Astrocyte of the spinal cord (primary cell): ENCODE measurements at regions not wholly inside any gene's neighbourhood (a gene's known extent, or its start where the extent isn't known, plus 50 kb on each side); places are given as distances from the start of the nearest gene placed in this dataset.

ENCODE experiments used
- DNase-seq: peaks from one replicate; pipeline ENCODE4 v3.0.0; 2011; ENCODE audit warnings: low read depth, low spot score
- H3K4me3 ChIP-seq: 2 replicates; pipeline ENCODE4 v1.5.1; 2011; ENCODE audit warnings: low read depth, mild to moderate bottlenecking, low read length, moderate library complexity
- in situ Hi-C: cut with HindIII; loops from 2 replicates; pipeline ENCODE4 v1.10.0; 2017; ENCODE audit warnings: low sequenced_read_pairs
- TF ChIP-seq, protein P1 (sequence below): IDR thresholded peaks from 2 replicates; pipeline ENCODE4 v1.5.1; 2012; ENCODE audit warnings: low read depth, mild to moderate bottlenecking, low read length, inconsistent platforms

DNA sequence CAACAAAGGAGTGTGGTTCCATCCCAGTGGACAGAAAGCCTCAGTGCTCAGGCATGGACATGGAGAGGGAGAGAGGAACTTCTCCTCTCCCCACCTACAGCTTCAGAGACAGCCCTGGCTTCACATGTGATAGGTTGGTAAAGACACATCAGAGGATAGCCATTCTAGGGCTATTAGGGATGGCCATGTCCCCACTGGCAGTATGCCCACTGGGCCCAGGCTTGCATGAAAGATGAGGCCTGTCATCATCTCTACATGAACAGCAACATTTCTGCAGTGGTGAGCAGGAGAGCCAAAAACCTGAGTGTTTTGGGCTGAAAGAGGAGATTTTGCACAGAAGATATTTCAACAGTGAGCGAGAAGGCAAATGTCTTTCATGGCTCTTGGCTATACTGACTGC is 517.2 kb downstream of the NR4A2 start:
- H3K4me3 ChIP-seq, result no peak overlapping the region
- TF ChIP-seq, protein P1, sequence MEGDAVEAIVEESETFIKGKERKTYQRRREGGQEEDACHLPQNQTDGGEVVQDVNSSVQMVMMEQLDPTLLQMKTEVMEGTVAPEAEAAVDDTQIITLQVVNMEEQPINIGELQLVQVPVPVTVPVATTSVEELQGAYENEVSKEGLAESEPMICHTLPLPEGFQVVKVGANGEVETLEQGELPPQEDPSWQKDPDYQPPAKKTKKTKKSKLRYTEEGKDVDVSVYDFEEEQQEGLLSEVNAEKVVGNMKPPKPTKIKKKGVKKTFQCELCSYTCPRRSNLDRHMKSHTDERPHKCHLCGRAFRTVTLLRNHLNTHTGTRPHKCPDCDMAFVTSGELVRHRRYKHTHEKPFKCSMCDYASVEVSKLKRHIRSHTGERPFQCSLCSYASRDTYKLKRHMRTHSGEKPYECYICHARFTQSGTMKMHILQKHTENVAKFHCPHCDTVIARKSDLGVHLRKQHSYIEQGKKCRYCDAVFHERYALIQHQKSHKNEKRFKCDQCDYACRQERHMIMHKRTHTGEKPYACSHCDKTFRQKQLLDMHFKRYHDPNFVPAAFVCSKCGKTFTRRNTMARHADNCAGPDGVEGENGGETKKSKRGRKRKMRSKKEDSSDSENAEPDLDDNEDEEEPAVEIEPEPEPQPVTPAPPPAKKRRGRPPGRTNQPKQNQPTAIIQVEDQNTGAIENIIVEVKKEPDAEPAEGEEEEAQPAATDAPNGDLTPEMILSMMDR, result no peak
- in situ Hi-C loops, result no loop called here
- no peak for DNase-seq

DNA sequence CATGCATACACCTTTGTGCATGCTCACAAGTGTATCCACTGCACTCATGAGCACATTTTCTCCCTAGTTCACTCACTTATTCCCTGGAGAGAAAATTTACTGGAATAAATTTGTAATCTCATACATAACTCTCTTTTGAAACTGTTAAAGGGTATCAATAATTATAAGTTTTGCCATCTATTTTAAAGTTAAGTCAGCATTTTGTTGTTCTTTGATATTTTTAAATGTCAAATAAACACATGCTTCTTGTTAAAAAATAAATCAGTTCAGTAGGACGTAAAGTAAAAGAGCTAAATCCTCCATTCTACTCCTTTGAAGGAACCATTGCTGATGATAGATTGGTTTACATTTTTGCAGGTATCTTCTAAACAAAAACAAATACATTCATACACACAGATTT is 522.1 kb downstream of the NR4A2 start:
- in situ Hi-C loops, result no loop called here
- TF ChIP-seq, protein P1, result no peak
- DNase-seq, result no peak
- no peak overlapping the region for H3K4me3 ChIP-seq

DNA sequence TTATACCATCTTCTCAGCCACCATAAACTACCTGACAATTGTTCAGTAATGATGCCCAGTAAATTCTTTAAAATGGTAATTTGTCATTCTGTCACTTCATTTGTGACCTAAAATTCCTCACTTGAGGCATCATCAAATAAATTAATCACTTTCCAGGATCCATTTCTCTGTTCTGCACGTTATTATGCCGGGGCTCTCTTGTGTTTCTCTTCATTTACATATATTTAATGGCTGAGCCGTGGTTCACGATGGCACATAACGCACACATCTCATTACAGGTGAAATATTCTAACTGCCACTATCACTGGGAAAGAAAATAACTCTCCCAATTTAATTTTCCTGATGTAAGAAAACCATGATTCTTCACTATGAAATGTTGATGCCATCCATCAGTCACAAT is 529.6 kb downstream of the NR4A2 start:
- TF ChIP-seq, protein P1, result no peak
- no peak for DNase-seq
- no peak overlapping the region for H3K4me3 ChIP-seq
- in situ Hi-C loops, result no loop called here

DNA sequence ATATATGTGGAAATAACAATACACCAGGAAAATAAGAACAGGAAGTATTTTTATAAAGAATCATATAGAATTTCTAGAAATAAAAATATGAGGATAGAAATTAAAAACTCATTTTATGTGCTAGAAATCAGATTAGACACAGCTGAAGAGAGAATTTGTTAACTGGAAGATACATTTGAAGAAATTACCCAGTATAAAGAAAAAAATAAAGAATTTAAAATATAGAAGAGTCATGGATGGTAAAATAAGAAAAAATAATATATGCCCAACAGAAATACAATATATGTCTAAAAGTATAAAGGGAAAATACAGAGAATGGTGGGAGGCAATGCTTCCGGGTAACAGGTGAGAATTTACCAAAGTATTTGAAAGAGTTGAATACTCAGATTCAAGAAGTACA is 539.9 kb downstream of the NR4A2 start:
- no peak overlapping the region for H3K4me3 ChIP-seq
- in situ Hi-C loops, result no loop called here
- DNase-seq, result no peak
- TF ChIP-seq, protein P1, result no peak

DNA sequence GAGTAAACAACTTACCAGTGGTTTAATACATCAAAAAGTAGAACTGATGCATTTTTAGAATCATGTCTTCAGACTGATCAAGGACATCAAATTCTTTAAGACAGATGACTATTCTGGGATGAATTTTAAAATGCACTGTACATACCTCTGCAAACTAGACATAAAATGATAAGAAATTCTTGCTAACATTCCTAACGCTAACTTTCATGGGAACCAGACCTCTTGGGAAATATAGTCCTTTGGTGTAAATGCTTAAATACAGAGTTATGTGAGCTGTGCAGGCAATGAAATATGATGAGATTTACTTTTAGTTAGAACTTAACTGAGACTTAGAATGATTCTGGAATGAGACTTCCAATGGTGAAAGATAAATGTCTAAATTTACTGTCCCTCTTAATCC is 562.0 kb downstream of the NR4A2 start:
- no peak overlapping the region for H3K4me3 ChIP-seq
- TF ChIP-seq, protein P1, result no peak
- DNase-seq, result no peak
- in situ Hi-C loops, result no loop called here

DNA sequence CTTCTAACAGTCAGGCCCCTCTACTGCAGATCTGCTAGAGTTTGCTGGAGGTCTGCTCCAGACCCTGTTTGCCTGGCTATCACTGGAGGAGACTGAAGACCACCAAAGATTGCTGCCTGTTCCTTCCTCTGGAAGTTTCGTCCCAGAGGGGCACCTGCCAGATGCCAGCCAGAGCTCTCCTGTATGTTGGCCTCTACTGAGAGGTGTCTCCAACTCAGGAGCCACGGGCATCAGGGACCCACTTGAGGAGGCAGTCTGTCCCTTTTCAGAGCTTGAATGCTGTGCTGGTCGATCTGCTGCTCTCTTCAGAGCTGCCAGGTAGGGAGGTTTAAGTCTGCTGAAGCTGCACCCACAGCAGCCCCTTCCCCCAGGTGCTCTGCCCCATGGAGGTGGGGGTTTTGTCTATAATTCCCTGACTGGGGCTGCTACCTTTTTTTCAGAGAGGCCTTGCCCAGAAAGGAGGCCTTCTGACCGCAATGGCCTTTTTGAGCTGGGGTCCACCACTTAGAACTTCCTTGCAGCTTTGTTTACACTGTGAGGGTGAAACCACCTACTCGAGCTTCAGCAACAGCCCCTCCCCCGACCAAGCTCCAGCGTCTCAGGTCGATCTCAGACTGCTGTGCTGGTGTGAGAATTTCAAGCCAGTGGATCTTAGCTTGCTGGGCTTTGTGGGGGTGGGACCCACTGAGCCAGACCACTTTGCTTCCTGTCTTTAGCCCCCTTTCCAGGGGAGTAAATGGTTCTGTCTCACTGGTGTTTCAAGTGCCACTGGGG is 566.0 kb downstream of the NR4A2 start:
- in situ Hi-C loops, result no loop called here
- TF ChIP-seq, protein P1, result no peak
- no peak for DNase-seq
- H3K4me3 ChIP-seq, result no peak overlapping the region

DNA sequence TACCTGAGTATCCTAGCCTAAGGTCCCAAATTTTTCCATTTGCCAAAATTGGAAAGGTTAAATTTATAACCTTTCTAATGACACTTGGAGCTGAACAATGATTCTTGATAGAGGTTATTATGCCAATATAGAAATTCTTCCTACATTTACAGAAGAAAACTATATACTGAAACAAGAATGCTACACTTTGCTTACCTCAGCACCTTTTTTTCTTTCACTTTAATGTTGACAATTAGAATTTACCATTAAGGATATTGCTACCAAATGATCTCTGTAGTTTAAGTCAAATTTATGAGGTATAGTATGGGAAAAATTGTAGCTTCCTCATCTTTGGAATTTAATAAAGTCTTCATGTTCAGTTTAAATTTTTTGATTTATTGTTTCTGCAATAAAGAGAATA is 577.0 kb downstream of the NR4A2 start:
- in situ Hi-C loops, result no loop called here
- TF ChIP-seq, protein P1, result no peak
- H3K4me3 ChIP-seq, result no peak overlapping the region
- no peak for DNase-seq
